ENCODE measurements at regions not wholly inside any gene's neighbourhood (a gene's known extent, or its start where the extent isn't known, plus 50 kb on each side); places are given as distances from the start of the nearest gene placed in this dataset.

DNA sequence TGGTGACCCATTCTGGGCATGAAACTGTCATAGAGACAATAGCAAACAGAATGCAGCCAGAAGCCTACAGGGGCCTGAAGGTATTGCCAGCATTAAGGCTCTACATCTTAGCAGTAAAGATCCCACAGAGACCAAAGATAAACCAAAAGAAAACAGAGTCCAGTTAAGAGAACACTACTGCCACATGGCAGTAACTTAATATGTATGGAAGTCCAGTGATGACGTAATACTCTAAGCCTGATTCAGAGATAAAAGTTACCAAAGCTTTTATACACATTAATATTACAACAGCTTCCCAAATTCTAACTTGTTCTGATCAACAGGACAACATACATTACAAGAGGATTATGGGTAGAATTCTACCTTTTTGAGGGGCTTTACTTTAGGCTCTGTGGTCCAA is 371.5 kb downstream of the PRELID2 start:
- TF ChIP-seq CTCF (conservative IDR thresholded peaks at IDR 0.05; ENCODE audit: low read depth, low read length) (no peak), EZH2 (IDR thresholded peaks at IDR 0.05; ENCODE audit: borderline replicate concordance, low read depth, low read length, poor library complexity, severe bottlenecking) (no peak)

Data from A673 (cell line).